ENCODE measurements at regions not wholly inside any gene's neighbourhood (a gene's known extent, or its start where the extent isn't known, plus 50 kb on each side); places are given as distances from the start of the nearest gene placed in this dataset.

- H3K4me1 ChIP-seq (ENCODE audit: control insufficient read depth, low read length): no peaks in the 10 kb centered on the region
- H3K4me2 ChIP-seq (ENCODE audit: low read length): no peak overlapping the region
- no peak overlapping the region for H3K4me3 ChIP-seq (ENCODE audit: low read length)
- no peaks in the 10 kb centered on the region for H3K9me2 ChIP-seq (replicated peaks; ENCODE audit: control insufficient read depth, low read length)
- H3F3A ChIP-seq (ENCODE audit: control insufficient read depth, insufficient read depth): no peaks in the 10 kb centered on the region
- no peaks in the 10 kb centered on the region for H3K9me3 ChIP-seq (ENCODE audit: control insufficient read depth, insufficient read depth, low read length)
- H3K36me3 ChIP-seq (ENCODE audit: control insufficient read depth, low read length): no peaks in the 10 kb centered on the region
- no peak overlapping the region for H3K27ac ChIP-seq (ENCODE audit: low read depth, low read length)
- TF ChIP-seq EZH2phosphoT487 (IDR thresholded peaks at IDR 0.05; ENCODE audit: borderline replicate concordance, low read length) (no peak), CTCF (IDR thresholded peaks at IDR 0.05; ENCODE audit: low read depth, low read length, poor library complexity, severe bottlenecking) (no peak)
- no peaks in the 10 kb centered on the region for H4K20me1 ChIP-seq (ENCODE audit: control insufficient read depth, insufficient read depth, low read depth, low read length)
- no peaks in the 10 kb centered on the region for H3K79me2 ChIP-seq (ENCODE audit: control insufficient read depth, low read length)
- H3K27me3 ChIP-seq (ENCODE audit: control insufficient read depth, low read length): no peaks in the 10 kb centered on the region
Measured at GRCh38 chr4:67071641-67072040, 473.7 kb downstream of the CENPC start.

- Histone ChIP-seq H3K36me3 (ENCODE audit: control insufficient read depth, low read length) (no peaks in the 10 kb centered on the region), H3K4me2 (ENCODE audit: low read length) (no peak overlapping the region), H3K79me2 (ENCODE audit: control insufficient read depth, low read length) (no peaks in the 10 kb centered on the region), H4K20me1 (ENCODE audit: control insufficient read depth, insufficient read depth, low read depth, low read length) (no peaks in the 10 kb centered on the region), H3F3A (ENCODE audit: control insufficient read depth, insufficient read depth) (no peaks in the 10 kb centered on the region), H3K9me3 (ENCODE audit: control insufficient read depth, insufficient read depth, low read length) (no peaks in the 10 kb centered on the region), H3K27ac (ENCODE audit: low read depth, low read length) (no peak overlapping the region), H3K4me3 (ENCODE audit: low read length) (no peak overlapping the region), H3K4me1 (ENCODE audit: control insufficient read depth, low read length) (no peaks in the 10 kb centered on the region), H3K9me2 (replicated peaks; ENCODE audit: control insufficient read depth, low read length) (no peaks in the 10 kb centered on the region), H3K27me3 (ENCODE audit: control insufficient read depth, low read length) (no peaks in the 10 kb centered on the region; the same call in 1 of the 2 replicates)
- TF ChIP-seq CTCF (IDR thresholded peaks at IDR 0.05; ENCODE audit: low read depth, low read length, poor library complexity, severe bottlenecking): no peak
- TF ChIP-seq EZH2phosphoT487 (IDR thresholded peaks at IDR 0.05; ENCODE audit: borderline replicate concordance, low read length): no peak
Measured at GRCh38 chr4:67055319-67055718, 490.0 kb downstream of the CENPC start.

GRCh38 chr4:67054896-67055295 is 490.4 kb downstream of the CENPC start:
- Histone ChIP-seq H3K9me2 (replicated peaks; ENCODE audit: control insufficient read depth, low read length) (no peaks in the 10 kb centered on the region), H3K4me1 (ENCODE audit: control insufficient read depth, low read length) (no peaks in the 10 kb centered on the region), H3K27ac (ENCODE audit: low read depth, low read length) (no peak overlapping the region), H3K79me2 (ENCODE audit: control insufficient read depth, low read length) (no peaks in the 10 kb centered on the region), H4K20me1 (ENCODE audit: control insufficient read depth, insufficient read depth, low read depth, low read length) (no peaks in the 10 kb centered on the region), H3K4me2 (ENCODE audit: low read length) (no peak overlapping the region), H3K4me3 (ENCODE audit: low read length) (no peak overlapping the region), H3K9me3 (ENCODE audit: control insufficient read depth, insufficient read depth, low read length) (no peaks in the 10 kb centered on the region), H3F3A (ENCODE audit: control insufficient read depth, insufficient read depth) (no peaks in the 10 kb centered on the region), H3K36me3 (ENCODE audit: control insufficient read depth, low read length) (no peaks in the 10 kb centered on the region), H3K27me3 (ENCODE audit: control insufficient read depth, low read length) (no peaks in the 10 kb centered on the region; the same call in 1 of the 2 replicates)
- TF ChIP-seq EZH2phosphoT487 (IDR thresholded peaks at IDR 0.05; ENCODE audit: borderline replicate concordance, low read length) (no peak), CTCF (IDR thresholded peaks at IDR 0.05; ENCODE audit: low read depth, low read length, poor library complexity, severe bottlenecking) (no peak)
